ENCODE measurements at regions not wholly inside any gene's neighbourhood (a gene's known extent, or its start where the extent isn't known, plus 50 kb on each side); places are given as distances from the start of the nearest gene placed in this dataset.

GRCh38 chr1:70911861-70912260 lies 135.8 kb downstream of the PTGER3 start:
- TF ChIP-seq CTCF (optimal IDR thresholded peaks at IDR 0.05 in 1 of 3, IDR thresholded peaks at IDR 0.05 in 1 of 3, conservative IDR thresholded peaks at IDR 0.05 in 1 of 3; ENCODE audit: extremely low read depth in 1 of 3, insufficient read depth in 2 of 3, low read length in 3 of 3) (no peak), EZH2 (IDR thresholded peaks at IDR 0.05; ENCODE audit: low read length) (no peak)
